ENCODE measurements at regions not wholly inside any gene's neighbourhood (a gene's known extent, or its start where the extent isn't known, plus 50 kb on each side); places are given as distances from the start of the nearest gene placed in this dataset.
"Not testable (repeated sequence)": the region's sequence is repeated elsewhere in the genome, so short reads cannot be mapped to it uniquely, and the experiment has no call there.

GRCh38 chr4:100340512-100341485 is 150.5 kb upstream of the DDIT4L start:
- Mint-ChIP-seq H3K36me3 (ENCODE audit: low read depth) (peaks cover 2% of the 10 kb centered on the region), H3K4me3 (ENCODE audit: unreplicated experiment) (no peak overlapping the region), H3K4me1 (ENCODE audit: low read depth) (no peaks in the 10 kb centered on the region), H3K27me3 (ENCODE audit: low read depth) (no peaks in the 10 kb centered on the region), H3K9me3 (ENCODE audit: low read depth) (peaks cover 14% of the 10 kb centered on the region), H3K27ac (ENCODE audit: unreplicated experiment) (no peak overlapping the region)
- DNase-seq (ENCODE audit: low spot score), result no peak
- no peak for TF ChIP-seq CTCF (IDR thresholded peaks at IDR 0.05)

GRCh38 chr4:100339870-100340269 is 149.6 kb upstream of the DDIT4L start:
- H3K4me3 Mint-ChIP-seq (ENCODE audit: unreplicated experiment), result no peak overlapping the region
- no peak for DNase-seq (ENCODE audit: low spot score)
- H3K27ac Mint-ChIP-seq (ENCODE audit: unreplicated experiment), result no peak overlapping the region
- H3K27me3 Mint-ChIP-seq (ENCODE audit: low read depth), result no peaks in the 10 kb centered on the region
- TF ChIP-seq CTCF (IDR thresholded peaks at IDR 0.05), result no peak
- H3K9me3 Mint-ChIP-seq (ENCODE audit: low read depth), result peaks cover 24% of the 10 kb centered on the region
- peaks cover 8% of the 10 kb centered on the region for H3K36me3 Mint-ChIP-seq (ENCODE audit: low read depth)
- H3K4me1 Mint-ChIP-seq (ENCODE audit: low read depth), result no peaks in the 10 kb centered on the region

GRCh38 chr4:100333491-100333890 is 143.2 kb upstream of the DDIT4L start:
- not testable (repeated sequence) for H3K27me3 Mint-ChIP-seq (ENCODE audit: low read depth); DNase-seq (ENCODE audit: low spot score); H3K4me3 Mint-ChIP-seq (ENCODE audit: unreplicated experiment); H3K4me1 Mint-ChIP-seq (ENCODE audit: low read depth); H3K27ac Mint-ChIP-seq (ENCODE audit: unreplicated experiment)
- peaks cover 18% of the 10 kb centered on the region for H3K36me3 Mint-ChIP-seq (ENCODE audit: low read depth)
- H3K9me3 Mint-ChIP-seq (ENCODE audit: low read depth), result peaks cover 43% of the 10 kb centered on the region

DNA sequence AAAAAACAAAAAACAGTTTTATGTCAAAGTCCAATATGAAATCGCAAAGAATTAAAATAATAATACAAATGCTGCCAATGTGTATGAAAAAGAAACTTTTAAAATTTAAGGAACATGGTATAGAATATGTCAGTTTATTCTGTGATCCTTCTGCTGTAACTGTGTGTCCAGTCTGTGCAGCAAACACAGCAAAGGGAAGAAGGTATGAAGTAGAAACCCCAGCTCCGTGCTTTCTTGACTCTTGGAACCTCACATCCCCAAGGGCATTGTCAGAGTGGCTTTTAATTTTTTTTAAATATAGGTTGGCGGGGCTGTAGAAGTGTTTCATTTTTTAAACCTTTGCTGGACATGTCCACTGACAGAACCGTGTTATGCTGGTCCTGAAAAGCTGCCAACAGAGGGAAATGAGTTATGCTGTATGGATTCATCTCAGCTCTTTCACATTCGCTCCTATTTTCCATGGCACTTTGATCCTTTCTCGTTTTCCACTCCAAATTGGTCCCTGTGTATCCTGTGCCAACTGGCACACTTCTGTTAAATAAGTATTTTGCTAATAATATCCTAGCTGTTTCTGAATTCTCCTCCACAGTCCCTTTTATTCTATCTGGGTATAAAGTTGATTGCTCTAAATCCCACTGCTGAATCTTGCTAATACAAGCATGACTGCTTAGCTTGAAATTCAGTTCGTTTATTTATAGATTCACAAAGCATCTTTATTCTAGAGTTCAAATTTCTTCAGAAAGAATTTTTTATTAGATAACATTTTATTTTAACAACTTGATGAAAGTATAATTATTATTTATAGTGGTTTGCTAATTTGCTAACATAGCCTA is 127.0 kb upstream of the DDIT4L start:
- Mint-ChIP-seq H3K27me3 (ENCODE audit: low read depth) (no peaks in the 10 kb centered on the region), H3K36me3 (ENCODE audit: low read depth) (no peaks in the 10 kb centered on the region)

DNA sequence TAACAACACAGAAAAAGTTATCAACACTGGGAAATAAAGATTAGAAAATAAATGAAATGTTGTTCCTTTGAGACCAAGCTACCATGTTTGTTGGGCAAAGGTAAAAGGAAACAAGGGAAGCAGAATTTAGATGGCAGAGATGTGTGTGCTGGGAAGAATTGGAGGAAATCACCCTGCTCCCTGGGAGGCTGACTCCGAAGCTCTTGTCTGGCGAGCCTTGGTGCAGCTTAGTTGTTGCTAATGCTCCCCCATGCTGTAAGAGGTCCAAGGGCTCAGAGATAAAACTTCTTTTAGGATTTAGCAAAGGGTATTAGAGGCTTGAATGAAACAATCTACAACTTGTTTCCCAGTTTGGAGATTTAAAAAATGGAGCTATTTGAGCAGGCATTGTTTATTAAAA is 123.8 kb upstream of the DDIT4L start:
- Mint-ChIP-seq H3K9me3 (ENCODE audit: low read depth) (no peaks in the 10 kb centered on the region), H3K4me1 (ENCODE audit: low read depth) (peaks cover 19% of the 10 kb centered on the region), H3K27ac (ENCODE audit: unreplicated experiment) (no peak overlapping the region), H3K4me3 (ENCODE audit: unreplicated experiment) (no peak overlapping the region), H3K36me3 (ENCODE audit: low read depth) (no peaks in the 10 kb centered on the region), H3K27me3 (ENCODE audit: low read depth) (no peaks in the 10 kb centered on the region)
- DNase-seq (ENCODE audit: low spot score), result no peak
- TF ChIP-seq CTCF (IDR thresholded peaks at IDR 0.05), result no peak

More for the DNA sequence above, 127.0 kb upstream of the DDIT4L start:
- Mint-ChIP-seq H3K27ac (ENCODE audit: unreplicated experiment) (peak overlapping the region; percentile 57), H3K9me3 (ENCODE audit: low read depth) (no peaks in the 10 kb centered on the region), H3K4me3 (ENCODE audit: unreplicated experiment) (peak overlapping the region; percentile 21), H3K4me1 (ENCODE audit: low read depth) (peaks cover 19% of the 10 kb centered on the region)
- TF ChIP-seq CTCF (IDR thresholded peaks at IDR 0.05), result no peak
- no peak for DNase-seq (ENCODE audit: low spot score)

All from chondrocyte (in vitro differentiated cells).